HG03045 (cell line): ENCODE measurements at regions not wholly inside any gene's neighbourhood (a gene's known extent, or its start where the extent isn't known, plus 50 kb on each side); places are given as distances from the start of the nearest gene placed in this dataset.

ENCODE experiments used
- ATAC-seq: cut with Tn5 transposase; IDR thresholded peaks from one replicate; pipeline ENCODE4 v1.9.1; 2021; ENCODE audit warnings: mild to moderate bottlenecking, moderate library complexity; ENCODE audit not compliant: unreplicated experiment

DNA sequence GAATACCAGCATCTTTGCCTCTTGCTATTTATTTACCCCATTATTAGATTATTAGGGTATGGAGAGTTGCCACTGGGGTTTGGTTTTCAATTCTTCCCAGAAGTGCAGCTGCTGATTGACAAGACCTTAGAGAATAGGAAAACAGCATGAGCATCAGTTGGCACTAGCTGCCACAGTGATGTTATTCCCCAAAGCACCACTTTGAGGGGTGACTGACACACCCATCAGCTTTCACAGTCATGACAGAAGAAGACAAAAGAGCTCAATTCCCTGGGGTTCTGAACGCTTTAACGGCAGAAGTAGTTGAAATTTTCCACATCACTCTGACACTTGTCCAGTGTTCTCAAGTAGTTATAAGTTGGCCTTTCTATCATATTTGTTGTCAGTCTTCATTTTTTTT lies 55.0 kb upstream of the NR3C2 start:
- no peak for ATAC-seq

DNA sequence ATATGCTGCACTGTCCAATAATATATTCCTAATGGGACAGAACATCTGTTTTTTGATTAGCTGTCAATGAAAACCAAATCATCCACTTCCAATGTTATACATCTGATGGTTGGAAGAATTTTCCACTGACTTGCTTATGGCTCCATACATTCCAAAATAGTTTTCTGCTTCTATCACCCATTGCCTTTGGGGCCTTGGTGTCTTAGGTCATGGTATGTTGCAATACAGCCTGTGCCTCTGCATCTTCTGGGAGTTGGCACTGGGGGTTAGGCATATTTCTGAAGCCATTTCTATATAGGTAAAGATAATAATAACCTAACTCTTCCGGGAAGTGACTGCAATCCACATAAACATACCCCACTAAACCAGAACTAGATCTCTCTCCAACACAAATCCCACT lies 53.2 kb upstream of the NR3C2 start:
- ATAC-seq, result no peak
